Lung (tissue), 11 donors: ENCODE measurements at regions not wholly inside any gene's neighbourhood (a gene's known extent, or its start where the extent isn't known, plus 50 kb on each side); places are given as distances from the start of the nearest gene placed in this dataset.
A peak's percentile ranks its signal among the peaks of the same experiment; 100 is the strongest.

ENCODE experiments used
- ATAC-seq: fragments of 200-7000 bp; cut with Tn5 transposase; one replicate; pipeline ENCODE4 v1.9.1; 2020; ENCODE audit warnings: moderate number of reproducible peaks; ENCODE audit not compliant: insufficient read depth, low FRiP score
- DNase-seq, 3 donors: peaks; one replicate each; pipeline ENCODE4 v3.0.0-alpha.2; 2013 to 2017
- H3K27ac ChIP-seq, 2 donors: one replicate each; pipeline ENCODE4 v1.5.1; 2013; ENCODE audit warnings: mild to moderate bottlenecking in 2 of 2, moderate library complexity in 2 of 2, control low read depth in 1 of 2, inconsistent platforms in 1 of 2, low read depth in 1 of 2, low read length in 1 of 2
- H3K27me3 ChIP-seq, 3 donors: one replicate each; pipeline ENCODE4 v1.5.1; 2013; ENCODE audit warnings: low read length in 2 of 3; ENCODE audit not compliant: control insufficient read depth in 3 of 3, insufficient read depth in 3 of 3
- H3K36me3 ChIP-seq, 4 donors: one replicate each; pipeline ENCODE4 v1.5.1; 2013; ENCODE audit warnings: low read length in 4 of 4, mild to moderate bottlenecking in 1 of 4, moderate library complexity in 1 of 4; ENCODE audit not compliant: control insufficient read depth in 4 of 4, insufficient read depth in 4 of 4
- H3K4me1 ChIP-seq, 5 donors: one replicate each; pipeline ENCODE4 v1.5.1; 2013; ENCODE audit warnings: low read length in 5 of 5, mild to moderate bottlenecking in 2 of 5, moderate library complexity in 1 of 5; ENCODE audit not compliant: control insufficient read depth in 5 of 5, insufficient read depth in 5 of 5
- H3K4me3 ChIP-seq: one replicate; pipeline ENCODE4 v1.5.1; 2013; ENCODE audit warnings: mild to moderate bottlenecking, control low read depth, moderate library complexity
- H3K9ac ChIP-seq, 2 donors: one replicate each; pipeline ENCODE4 v1.5.1; 2013; ENCODE audit warnings: low read length in 2 of 2, control low read depth in 1 of 2; ENCODE audit not compliant: insufficient read depth in 1 of 2
- H3K9me3 ChIP-seq, 4 donors: one replicate each; pipeline ENCODE4 v1.5.1; 2013; ENCODE audit warnings: low read length in 3 of 4, mild to moderate bottlenecking in 1 of 4, moderate library complexity in 1 of 4; ENCODE audit not compliant: control insufficient read depth in 4 of 4, insufficient read depth in 3 of 4
- CTCF ChIP-seq: IDR thresholded peaks from 2 replicates; pipeline ENCODE4 v1.5.1; 2012; ENCODE audit warnings: mild to moderate bottlenecking; ENCODE audit errors: control extremely low read depth, extremely low read depth
- WGBS, 2 donors: extraction: QIAGEN DNeasy Blood & Tissue Kit; methylation state at CpG; one replicate each; pipeline ENCODE4 v1.1.7; 2013; 5-methylcytosine and 5-hydroxymethylcytosine counted together
- donor health status: control.
- donor health status: control.
- donor health status: Bipolar disorder and iron deficiency.
- donor health status: healthy.
- donor health status: DM: yes; HTN: yes; CAD: no.

- Histone ChIP-seq H3K9ac (no peak overlapping the region), H3K27me3 (no peaks in the 10 kb centered on the region), H3K36me3 (no peaks in the 10 kb centered on the region), H3K4me3 (no peak overlapping the region), H3K27ac (no peak overlapping the region), H3K9me3 (no peaks in the 10 kb centered on the region), H3K4me1 (peaks cover 0 to 10% (median 6%) of the 10 kb centered on the region in 5 donors)
- WGBS, 2 donors: 0 to 2% methylated on average over 12 of the region's 12 CpGs
- peak; percentile 31 for ATAC-seq
- no peak for TF ChIP-seq CTCF
- peak; percentile 85 to 93 (median 90) for DNase-seq
These were observed 158.1 kb upstream of the SHB start for GRCh38 chr9:38227061-38227540.

- no peaks in the 10 kb centered on the region for H3K27me3 ChIP-seq
- no peak overlapping the region for H3K9ac ChIP-seq
- no peak for TF ChIP-seq CTCF
- DNase-seq (peak in 2 of 3 donors; percentile 33 to 49), ATAC-seq (no peak)
- H3K9me3 ChIP-seq: no peaks in the 10 kb centered on the region
- peaks cover 0 to 10% (median 6%) of the 10 kb centered on the region in 5 donors for H3K4me1 ChIP-seq
- H3K27ac ChIP-seq: no peak overlapping the region
- no peaks in the 10 kb centered on the region for H3K36me3 ChIP-seq
- H3K4me3 ChIP-seq: no peak overlapping the region
- 10 to 11% methylated on average over 11 of the region's 11 CpGs for WGBS, 2 donors
These were observed 157.5 kb upstream of the SHB start for GRCh38 chr9:38226491-38226951.

GRCh38 chr9:38224941-38225340, 155.9 kb upstream of the SHB start:
- H3K9ac ChIP-seq: no peak overlapping the region
- no peaks in the 10 kb centered on the region for H3K36me3 ChIP-seq
- ATAC-seq: no peak
- no peak for TF ChIP-seq CTCF
- peaks cover 0 to 10% (median 6%) of the 10 kb centered on the region in 5 donors for H3K4me1 ChIP-seq
- 92 to 97% methylated on average over 6 of the region's 6 CpGs for WGBS, 2 donors
- no peak overlapping the region for H3K4me3 ChIP-seq
- DNase-seq: no peak
- no peak overlapping the region for H3K27ac ChIP-seq
- no peaks in the 10 kb centered on the region for H3K9me3 ChIP-seq
- no peaks in the 10 kb centered on the region for H3K27me3 ChIP-seq

- no peak overlapping the region for H3K9ac ChIP-seq
- no peak for ATAC-seq
- WGBS, 2 donors: 88 to 90% methylated on average over 1 of the region's 1 CpG
- no peaks in the 10 kb centered on the region for H3K4me1 ChIP-seq
- TF ChIP-seq CTCF: no peak
- H3K36me3 ChIP-seq: no peaks in the 10 kb centered on the region
- no peak overlapping the region for H3K27ac ChIP-seq
- peaks cover 0 to 2% (median 0%) of the 10 kb centered on the region in 4 donors for H3K9me3 ChIP-seq
- no peak overlapping the region for H3K4me3 ChIP-seq
- peaks cover 0 to 3% (median 0%) of the 10 kb centered on the region in 3 donors for H3K27me3 ChIP-seq
- peak in 1 of 3 donors; percentile 0 for DNase-seq
These were observed 147.5 kb upstream of the SHB start for GRCh38 chr9:38216572-38216971.
